ENCODE measurements at regions not wholly inside any gene's neighbourhood (a gene's known extent, or its start where the extent isn't known, plus 50 kb on each side); places are given as distances from the start of the nearest gene placed in this dataset.

GRCh38 chr16:79651363-79651762, 50.8 kb upstream of the MAF start:
- POLR2A ChIA-PET = interaction anchor here (0.8 to 0.9 kb wide), 2 partner anchors 51 to 52 kb away, joined by 3 to 4 read pairs; partner anchors contain the start of gene MAF
- CTCF ChIA-PET = no interaction called here
- TF ChIP-seq L3MBTL2 (conservative IDR thresholded peaks at IDR 0.05) = no peak
- TF ChIP-seq TARDBP (IDR thresholded peaks at IDR 0.05) = no peak
- TF ChIP-seq ELF4 (IDR thresholded peaks at IDR 0.05) = no peak
- TF ChIP-seq CTBP1 (IDR thresholded peaks at IDR 0.05; ENCODE audit: borderline replicate concordance) = no peak
- TF ChIP-seq LEF1 (IDR thresholded peaks at IDR 0.05; ENCODE audit: borderline replicate concordance) = no peak
- TF ChIP-seq FOXM1 (IDR thresholded peaks at IDR 0.05; ENCODE audit: borderline replicate concordance) = no peak
- no peak for TF ChIP-seq ZNF384 (IDR thresholded peaks at IDR 0.05)
- no peak for TF ChIP-seq FOXK2 (IDR thresholded peaks at IDR 0.05)
- no peak for TF ChIP-seq FOXA1 (IDR thresholded peaks at IDR 0.05)
- no peak for TF ChIP-seq SUZ12 (IDR thresholded peaks at IDR 0.05)
- TF ChIP-seq NFRKB (IDR thresholded peaks at IDR 0.05) = no peak
- TF ChIP-seq BHLHE40 (IDR thresholded peaks at IDR 0.05; ENCODE audit: borderline replicate concordance) = no peak
- no peak for TF ChIP-seq PKNOX1 (IDR thresholded peaks at IDR 0.05)
- no peak for TF ChIP-seq ARNT (IDR thresholded peaks at IDR 0.05)
- no peak for TF ChIP-seq HDGF (IDR thresholded peaks at IDR 0.05; ENCODE audit: borderline replicate concordance)
- TF ChIP-seq SP1 (IDR thresholded peaks at IDR 0.05) = no peak
- DNase-seq (ENCODE audit: extremely low spot score) = no peak
